Gastroesophageal sphincter (tissue), 3 donors: ENCODE measurements at regions not wholly inside any gene's neighbourhood (a gene's known extent, or its start where the extent isn't known, plus 50 kb on each side); places are given as distances from the start of the nearest gene placed in this dataset.

Experiments used
- EP300 ChIP-seq: sonication (generic); formaldehyde crosslinking; IDR thresholded peaks from one replicate; pipeline ENCODE4 v1.6.1; 2017; ENCODE audit warnings: antibody characterized with exemption, mild to moderate bottlenecking
- POLR2A ChIP-seq, 2 donors: fragments of 450-650 bp; IDR thresholded peaks; one replicate each; pipeline ENCODE4 v1.6.1; 2017; ENCODE audit warnings: antibody characterized with exemption in 2 of 2, mild to moderate bottlenecking in 2 of 2, moderate library complexity in 1 of 2
- POLR2AphosphoS5 ChIP-seq: sonication (generic); formaldehyde crosslinking; IDR thresholded peaks from one replicate; pipeline ENCODE4 v1.6.1; 2017; ENCODE audit warnings: antibody characterized with exemption
- TF ChIP-seq, protein P1 (sequence below), 4 experiments: fragments of 200-600 bp in 2 of 4; fragments of 450-650 bp in 2 of 4; sonication (generic) in 1 of 4; IDR thresholded peaks; one replicate each; pipeline ENCODE4 v1.5.1; 2017 to 2019; ENCODE audit warnings: antibody characterized with exemption in 4 of 4, mild to moderate bottlenecking in 2 of 4, moderate library complexity in 2 of 4

DNA sequence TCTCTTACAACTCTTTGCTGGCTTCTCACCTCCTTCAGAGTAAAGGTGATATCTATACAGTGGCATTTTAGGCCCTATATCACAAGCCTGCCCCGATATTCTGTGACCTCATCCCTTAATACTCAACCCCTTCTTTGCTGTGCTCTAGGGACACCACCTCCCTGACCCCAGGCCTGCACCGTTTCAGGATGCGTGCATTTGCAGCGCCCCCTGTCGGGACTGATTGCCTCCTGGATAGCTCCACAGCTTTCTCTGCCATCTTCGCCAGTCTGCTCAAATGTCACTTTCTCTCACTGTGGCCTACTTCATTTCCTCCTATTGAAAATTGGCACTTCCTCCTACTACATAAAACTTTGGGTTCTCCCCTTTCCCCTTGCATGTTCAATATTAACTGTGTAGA is 289.6 kb downstream of the SOCS6 start:
- TF ChIP-seq, protein P1, sequence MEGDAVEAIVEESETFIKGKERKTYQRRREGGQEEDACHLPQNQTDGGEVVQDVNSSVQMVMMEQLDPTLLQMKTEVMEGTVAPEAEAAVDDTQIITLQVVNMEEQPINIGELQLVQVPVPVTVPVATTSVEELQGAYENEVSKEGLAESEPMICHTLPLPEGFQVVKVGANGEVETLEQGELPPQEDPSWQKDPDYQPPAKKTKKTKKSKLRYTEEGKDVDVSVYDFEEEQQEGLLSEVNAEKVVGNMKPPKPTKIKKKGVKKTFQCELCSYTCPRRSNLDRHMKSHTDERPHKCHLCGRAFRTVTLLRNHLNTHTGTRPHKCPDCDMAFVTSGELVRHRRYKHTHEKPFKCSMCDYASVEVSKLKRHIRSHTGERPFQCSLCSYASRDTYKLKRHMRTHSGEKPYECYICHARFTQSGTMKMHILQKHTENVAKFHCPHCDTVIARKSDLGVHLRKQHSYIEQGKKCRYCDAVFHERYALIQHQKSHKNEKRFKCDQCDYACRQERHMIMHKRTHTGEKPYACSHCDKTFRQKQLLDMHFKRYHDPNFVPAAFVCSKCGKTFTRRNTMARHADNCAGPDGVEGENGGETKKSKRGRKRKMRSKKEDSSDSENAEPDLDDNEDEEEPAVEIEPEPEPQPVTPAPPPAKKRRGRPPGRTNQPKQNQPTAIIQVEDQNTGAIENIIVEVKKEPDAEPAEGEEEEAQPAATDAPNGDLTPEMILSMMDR (IDR thresholded peaks at IDR 0.05), result no peak
- TF ChIP-seq POLR2A (IDR thresholded peaks at IDR 0.05), result no peak
- no peak for TF ChIP-seq EP300
- no peak for TF ChIP-seq POLR2AphosphoS5
